ENCODE measurements at regions not wholly inside any gene's neighbourhood (a gene's known extent, or its start where the extent isn't known, plus 50 kb on each side); places are given as distances from the start of the nearest gene placed in this dataset.

GRCh38 chr14:104442631-104443390 is 136.8 kb upstream of the C14orf180 start:
- Mint-ChIP-seq H3K9me3 (ENCODE audit: unreplicated experiment) (peaks cover 10% of the 10 kb centered on the region), H3K27ac (ENCODE audit: unreplicated experiment) (no peak overlapping the region)

GRCh38 chr14:104443391-104444158 is 136.0 kb upstream of the C14orf180 start:
- Mint-ChIP-seq H3K27me3 (ENCODE audit: unreplicated experiment) (peaks cover 7% of the 10 kb centered on the region), H3K27ac (ENCODE audit: unreplicated experiment) (no peak overlapping the region), H3K9me3 (ENCODE audit: unreplicated experiment) (peaks cover 10% of the 10 kb centered on the region), H3K36me3 (ENCODE audit: unreplicated experiment) (peaks cover 17% of the 10 kb centered on the region), H3K4me3 (ENCODE audit: unreplicated experiment) (no peak overlapping the region), H3K4me1 (ENCODE audit: low read depth, unreplicated experiment) (peaks cover 3% of the 10 kb centered on the region)
- TF ChIP-seq, protein P1, sequence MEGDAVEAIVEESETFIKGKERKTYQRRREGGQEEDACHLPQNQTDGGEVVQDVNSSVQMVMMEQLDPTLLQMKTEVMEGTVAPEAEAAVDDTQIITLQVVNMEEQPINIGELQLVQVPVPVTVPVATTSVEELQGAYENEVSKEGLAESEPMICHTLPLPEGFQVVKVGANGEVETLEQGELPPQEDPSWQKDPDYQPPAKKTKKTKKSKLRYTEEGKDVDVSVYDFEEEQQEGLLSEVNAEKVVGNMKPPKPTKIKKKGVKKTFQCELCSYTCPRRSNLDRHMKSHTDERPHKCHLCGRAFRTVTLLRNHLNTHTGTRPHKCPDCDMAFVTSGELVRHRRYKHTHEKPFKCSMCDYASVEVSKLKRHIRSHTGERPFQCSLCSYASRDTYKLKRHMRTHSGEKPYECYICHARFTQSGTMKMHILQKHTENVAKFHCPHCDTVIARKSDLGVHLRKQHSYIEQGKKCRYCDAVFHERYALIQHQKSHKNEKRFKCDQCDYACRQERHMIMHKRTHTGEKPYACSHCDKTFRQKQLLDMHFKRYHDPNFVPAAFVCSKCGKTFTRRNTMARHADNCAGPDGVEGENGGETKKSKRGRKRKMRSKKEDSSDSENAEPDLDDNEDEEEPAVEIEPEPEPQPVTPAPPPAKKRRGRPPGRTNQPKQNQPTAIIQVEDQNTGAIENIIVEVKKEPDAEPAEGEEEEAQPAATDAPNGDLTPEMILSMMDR (IDR thresholded peaks at IDR 0.05; ENCODE audit: partially characterized antibody, unreplicated experiment): no peak
- no peak for DNase-seq

More at GRCh38 chr14:104442631-104443390, 136.8 kb upstream of the C14orf180 start:
- no peak overlapping the region for H3K4me3 Mint-ChIP-seq (ENCODE audit: unreplicated experiment)
- TF ChIP-seq, protein P1 (IDR thresholded peaks at IDR 0.05; ENCODE audit: partially characterized antibody, unreplicated experiment): no peak
- H3K4me1 Mint-ChIP-seq (ENCODE audit: low read depth, unreplicated experiment): peaks cover 3% of the 10 kb centered on the region
- no peak for DNase-seq
- peaks cover 6% of the 10 kb centered on the region for H3K27me3 Mint-ChIP-seq (ENCODE audit: unreplicated experiment)
- peaks cover 13% of the 10 kb centered on the region for H3K36me3 Mint-ChIP-seq (ENCODE audit: unreplicated experiment)

DNA sequence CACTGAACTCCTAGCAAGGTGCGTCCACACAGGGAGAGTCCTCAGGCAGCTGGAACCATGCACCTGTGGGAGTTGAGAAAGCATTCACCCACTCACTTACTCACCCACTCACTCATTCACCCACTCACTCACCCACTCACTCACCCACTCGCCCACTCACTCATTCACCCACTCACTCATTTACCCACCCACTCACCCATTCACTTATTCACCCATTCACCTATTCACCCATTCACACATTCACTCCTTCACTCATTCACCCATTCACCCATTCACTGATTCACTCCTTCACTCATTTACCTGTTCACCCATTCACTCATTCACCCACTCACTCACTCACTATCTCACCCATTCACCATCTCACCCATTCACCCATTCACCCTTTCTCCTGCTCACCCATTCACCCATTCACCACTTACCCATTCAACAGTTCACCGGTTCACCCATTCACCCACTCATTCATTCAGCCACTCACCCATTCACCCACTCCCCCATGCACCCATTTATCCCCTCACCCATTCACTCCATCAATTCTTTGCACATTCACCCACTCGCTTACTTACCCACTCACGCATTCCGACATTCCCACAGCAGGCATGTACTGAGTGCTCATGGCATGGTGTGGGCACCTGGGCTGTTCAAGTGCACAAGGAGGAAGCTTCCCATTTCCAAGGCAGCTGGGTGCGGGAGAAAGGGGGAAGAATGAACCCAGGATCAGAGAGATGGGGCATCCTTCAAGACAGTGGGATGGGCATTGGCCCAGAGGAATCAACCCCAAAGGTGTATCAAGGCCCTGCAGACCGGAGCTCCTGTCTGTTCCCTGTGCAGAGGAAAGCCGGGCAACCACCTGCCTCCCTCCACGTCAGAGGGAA is 135.2 kb upstream of the C14orf180 start:
- no peak for DNase-seq
- H3K9me3 Mint-ChIP-seq (ENCODE audit: unreplicated experiment): peaks cover 12% of the 10 kb centered on the region
- H3K4me1 Mint-ChIP-seq (ENCODE audit: low read depth, unreplicated experiment): peaks cover 3% of the 10 kb centered on the region
- no peak overlapping the region for H3K4me3 Mint-ChIP-seq (ENCODE audit: unreplicated experiment)
- H3K27ac Mint-ChIP-seq (ENCODE audit: unreplicated experiment): no peak overlapping the region
- H3K27me3 Mint-ChIP-seq (ENCODE audit: unreplicated experiment): peaks cover 8% of the 10 kb centered on the region
- TF ChIP-seq, protein P1 (IDR thresholded peaks at IDR 0.05; ENCODE audit: partially characterized antibody, unreplicated experiment): no peak
- H3K36me3 Mint-ChIP-seq (ENCODE audit: unreplicated experiment): peaks cover 15% of the 10 kb centered on the region

DNA sequence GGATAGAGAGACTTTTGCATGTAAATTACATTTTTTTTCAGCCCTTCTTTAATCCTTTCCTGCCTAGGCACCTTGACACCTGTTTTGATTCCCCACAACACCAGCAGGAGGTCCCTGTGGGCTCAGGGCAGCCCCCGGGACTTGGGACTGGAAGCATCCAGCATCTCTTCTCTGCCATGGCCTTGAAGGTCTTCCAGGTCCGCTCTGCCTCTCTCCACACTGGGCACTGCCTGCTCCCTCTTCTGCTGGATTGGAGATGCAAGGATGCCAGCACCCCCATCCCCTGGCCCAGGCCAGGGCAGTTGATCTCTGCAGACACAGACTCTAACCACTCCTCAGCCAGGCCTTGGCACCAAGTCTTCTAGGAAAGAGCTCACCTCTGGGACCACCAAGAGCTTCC is 134.5 kb upstream of the C14orf180 start:
- DNase-seq: no peak

More for the DNA sequence above, 134.5 kb upstream of the C14orf180 start:
- no peak overlapping the region for H3K27ac Mint-ChIP-seq (ENCODE audit: unreplicated experiment)
- peaks cover 8% of the 10 kb centered on the region for H3K27me3 Mint-ChIP-seq (ENCODE audit: unreplicated experiment)
- TF ChIP-seq, protein P1 (IDR thresholded peaks at IDR 0.05; ENCODE audit: partially characterized antibody, unreplicated experiment): no peak
- no peak overlapping the region for H3K4me3 Mint-ChIP-seq (ENCODE audit: unreplicated experiment)
- peaks cover 3% of the 10 kb centered on the region for H3K4me1 Mint-ChIP-seq (ENCODE audit: low read depth, unreplicated experiment)
- H3K36me3 Mint-ChIP-seq (ENCODE audit: unreplicated experiment): peaks cover 8% of the 10 kb centered on the region
- peaks cover 12% of the 10 kb centered on the region for H3K9me3 Mint-ChIP-seq (ENCODE audit: unreplicated experiment)

All from glutamatergic neuron (in vitro differentiated cells).